T-helper 2 cell (primary cell): ENCODE measurements at regions not wholly inside any gene's neighbourhood (a gene's known extent, or its start where the extent isn't known, plus 50 kb on each side); places are given as distances from the start of the nearest gene placed in this dataset.
"Not testable (repeated sequence)": the region's sequence is repeated elsewhere in the genome, so short reads cannot be mapped to it uniquely, and the experiment has no call there.

Experiments used
- DNase-seq, 5 experiments: peaks; one replicate each; pipeline versions ENCODE4 v3.0.0 to v3.0.0-alpha.2; 2012 to 2022

GRCh38 chr10:7108141-7108540, 302.7 kb downstream of the SFMBT2 start:
- DNase-seq, result no peak

- DNase-seq, result no peak
Measured at GRCh38 chr10:7107285-7107684, 303.5 kb downstream of the SFMBT2 start.

- not testable (repeated sequence) for DNase-seq
Measured at GRCh38 chr10:7104379-7104778, 306.5 kb downstream of the SFMBT2 start.

- no peak for DNase-seq
Measured at GRCh38 chr10:7102557-7103349, 308.1 kb downstream of the SFMBT2 start.

GRCh38 chr10:7102084-7102483, 308.8 kb downstream of the SFMBT2 start:
- DNase-seq, result no peak

DNA sequence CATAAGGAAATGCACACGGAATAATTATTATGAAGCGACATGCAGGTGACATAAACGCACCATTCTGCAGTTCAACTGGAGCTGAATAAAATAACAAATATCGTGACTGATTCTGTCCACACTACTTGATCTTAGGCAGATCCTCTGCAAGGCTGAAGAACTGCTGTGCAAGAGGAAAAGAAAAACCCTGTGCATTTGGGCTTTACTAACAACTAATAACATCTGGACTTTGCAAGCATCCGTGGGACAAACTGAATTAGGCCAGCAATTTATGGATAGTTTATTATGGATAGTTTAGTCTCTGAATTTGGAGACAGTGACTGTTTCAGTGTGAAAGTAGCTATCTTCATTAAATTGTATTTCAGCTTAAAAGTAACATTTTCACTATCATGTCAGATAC, 309.4 kb downstream of the SFMBT2 start:
- DNase-seq, result no peak

DNA sequence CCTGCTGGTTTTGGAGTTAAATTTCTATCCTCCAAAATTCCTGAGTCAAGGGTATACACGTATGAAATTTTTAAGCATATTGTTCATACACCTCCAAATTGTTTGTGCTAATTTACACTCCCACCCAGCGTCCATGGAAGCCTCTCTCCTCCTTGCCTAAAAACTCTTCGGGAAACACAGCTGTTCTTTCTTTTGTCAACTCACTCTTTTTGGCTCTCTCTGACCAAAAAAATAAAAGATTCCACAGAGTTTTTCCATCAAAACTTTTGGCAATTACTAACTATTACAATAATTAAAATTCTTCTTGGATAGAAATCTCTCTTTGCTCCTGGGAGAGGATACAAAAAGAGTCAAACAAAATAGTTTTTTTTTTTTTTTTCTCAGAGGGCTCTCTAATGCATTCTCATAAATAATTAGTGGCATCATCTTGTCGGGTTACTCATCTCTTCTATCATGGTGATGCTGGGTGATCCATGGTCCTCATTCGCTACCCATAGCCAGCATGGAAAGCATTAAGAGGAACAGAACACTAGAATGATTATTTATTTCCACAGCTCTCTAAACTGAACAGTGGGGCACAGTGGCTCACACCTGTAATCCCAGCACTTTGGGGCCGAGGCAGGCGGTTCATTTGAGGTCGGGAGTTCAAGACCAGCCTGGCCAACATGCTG, 310.7 kb downstream of the SFMBT2 start:
- no peak for DNase-seq

GRCh38 chr10:7098160-7098762, 312.6 kb downstream of the SFMBT2 start:
- DNase-seq, result no peak

DNA sequence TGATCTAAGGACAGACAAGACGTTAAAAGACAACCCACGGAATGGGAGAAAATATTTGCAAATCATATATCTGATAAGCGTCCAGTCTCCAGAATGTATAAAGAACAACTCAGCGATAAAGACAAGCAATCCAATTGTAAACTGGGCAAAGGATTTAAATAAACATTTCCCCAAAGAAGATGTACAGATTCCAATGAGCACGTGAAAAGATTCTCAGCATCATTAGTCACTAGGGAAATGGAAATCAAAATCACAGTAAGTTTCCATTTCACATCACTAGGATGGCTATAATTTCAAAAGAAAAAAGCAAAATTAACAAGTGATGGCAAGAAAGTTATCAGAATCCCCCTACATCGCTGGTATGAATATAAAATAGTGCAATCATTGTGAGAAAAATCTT, 316.1 kb downstream of the SFMBT2 start:
- no peak for DNase-seq

GRCh38 chr10:7093368-7093767, 317.5 kb downstream of the SFMBT2 start:
- DNase-seq, result peak in 1 of 5 experiments; percentile 25

GRCh38 chr10:7092603-7093002, 318.2 kb downstream of the SFMBT2 start:
- DNase-seq, result no peak

DNA sequence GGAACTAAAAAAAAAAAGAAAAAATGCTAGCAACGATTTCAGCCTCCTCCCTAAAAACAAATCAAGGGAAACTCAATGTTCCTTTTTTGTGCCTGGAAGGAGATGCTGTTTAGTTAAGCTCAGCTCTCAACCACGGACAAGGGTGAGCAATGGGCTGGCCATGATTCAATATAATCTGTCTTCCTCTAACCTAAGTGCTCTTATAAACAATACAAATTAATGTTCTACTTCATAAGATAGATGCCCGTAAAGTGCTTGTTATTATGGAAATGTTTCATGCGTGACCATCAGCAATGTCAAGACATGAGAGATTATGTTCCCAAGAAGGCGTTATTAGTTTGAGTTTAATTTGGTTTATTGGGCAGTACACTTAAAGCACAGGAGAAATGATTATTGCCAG, 320.3 kb downstream of the SFMBT2 start:
- no peak for DNase-seq

DNA sequence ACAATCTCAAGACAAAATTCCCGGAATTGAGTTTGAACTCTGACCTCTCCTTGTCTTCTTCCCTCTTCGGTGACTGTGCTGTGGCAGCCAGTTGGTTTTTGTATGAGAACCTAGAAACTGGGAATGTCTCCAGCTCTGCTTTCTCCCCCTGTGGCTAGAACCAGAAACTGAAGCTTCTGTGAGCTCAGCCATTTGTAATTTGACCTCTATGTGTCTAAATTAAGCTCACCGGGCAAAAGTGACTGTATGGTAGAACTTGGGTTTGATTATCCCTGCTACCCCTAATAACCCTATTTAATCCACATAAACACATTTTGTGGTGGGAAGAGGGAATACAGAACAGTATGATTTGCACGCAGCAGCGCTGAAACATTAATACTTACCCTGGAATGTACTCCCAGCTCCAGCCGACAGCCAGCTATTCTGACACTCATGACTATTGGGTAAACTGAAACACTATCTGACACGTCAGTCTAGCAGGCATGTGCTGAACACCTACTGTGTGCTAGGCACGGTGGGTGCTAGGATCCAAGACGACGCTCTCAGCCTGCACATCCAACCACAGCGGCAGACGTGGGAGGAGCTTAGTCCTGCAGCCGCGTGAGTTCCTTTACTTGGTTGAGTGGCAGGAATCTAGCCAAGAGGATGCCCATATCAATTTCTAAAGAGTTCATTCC, 324.8 kb downstream of the SFMBT2 start:
- no peak for DNase-seq

DNA sequence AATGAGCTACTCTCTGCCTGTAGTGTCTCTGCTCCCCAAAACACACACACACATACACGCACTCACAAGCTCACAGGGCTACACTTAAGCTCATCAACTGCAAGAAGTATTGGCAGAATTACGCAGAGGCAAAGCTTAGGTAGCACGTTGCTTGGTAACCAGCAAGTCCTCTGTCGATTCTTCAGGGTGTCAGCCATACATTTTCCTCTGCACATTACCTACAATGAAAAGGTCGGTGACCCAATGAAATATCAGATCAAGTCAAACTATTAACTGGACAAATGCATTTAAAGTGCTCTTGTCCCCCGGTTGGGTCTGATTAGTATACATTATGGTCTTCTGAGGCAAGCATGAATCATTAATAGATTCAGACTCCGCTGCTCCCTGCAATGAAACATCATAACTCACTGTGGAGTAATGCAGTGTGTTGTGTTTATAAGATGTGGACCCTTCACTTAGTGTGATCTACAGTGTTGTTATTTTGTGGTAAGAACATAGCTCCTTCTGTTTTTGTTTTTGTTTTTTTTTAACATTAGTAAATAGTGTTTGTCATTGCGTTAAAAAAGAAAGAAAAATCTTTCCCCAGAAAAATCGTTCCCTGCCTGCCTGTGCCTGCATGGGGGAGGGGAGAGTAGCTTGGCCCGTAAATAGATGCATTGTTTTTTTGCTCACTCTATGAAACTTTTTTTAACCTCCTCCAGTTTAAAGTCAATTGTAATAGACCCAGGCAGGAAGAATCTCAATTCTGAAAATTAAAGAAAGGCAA, 325.5 kb downstream of the SFMBT2 start:
- no peak for DNase-seq

DNA sequence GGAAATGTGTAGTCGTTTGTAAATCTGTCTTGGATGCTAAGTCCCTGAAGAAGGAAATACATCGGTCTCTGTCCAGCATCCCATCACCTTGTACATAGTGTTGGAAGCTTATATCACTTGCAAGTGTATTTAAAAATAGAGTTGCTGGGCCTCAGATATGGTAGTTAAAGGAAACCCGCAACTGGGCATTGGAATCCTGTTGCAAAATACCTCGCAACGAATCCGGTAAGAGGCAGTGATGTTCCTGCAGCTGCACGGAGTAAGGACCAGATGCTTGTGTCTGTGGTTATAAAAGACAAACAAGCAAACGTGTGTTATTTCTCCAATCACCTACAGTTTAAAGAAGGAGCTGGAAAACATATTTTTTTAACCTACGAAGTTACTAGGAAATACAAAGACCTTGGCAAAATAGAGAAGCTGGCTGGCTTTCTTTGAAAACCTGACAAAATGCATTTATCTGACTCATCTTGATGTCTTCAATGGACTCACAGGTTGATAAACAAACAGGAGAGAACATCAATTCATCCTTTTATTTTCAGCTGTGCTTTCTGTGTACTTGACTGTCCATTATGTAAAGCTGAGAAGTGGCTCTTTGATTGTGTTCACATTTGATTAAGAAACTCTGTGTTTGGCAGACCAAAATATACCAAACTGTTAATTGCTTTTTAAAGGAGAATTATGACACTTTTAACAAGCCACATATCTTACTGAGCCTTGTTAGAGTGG, 326.4 kb downstream of the SFMBT2 start:
- no peak for DNase-seq

- no peak for DNase-seq
Measured at GRCh38 chr10:7082967-7083366, 327.9 kb downstream of the SFMBT2 start.

- DNase-seq, result no peak
Measured at GRCh38 chr10:7077880-7078279, 333.0 kb downstream of the SFMBT2 start.

- DNase-seq, result no peak
Measured at GRCh38 chr10:7075851-7076250, 335.0 kb downstream of the SFMBT2 start.

GRCh38 chr10:7075110-7075509, 335.7 kb downstream of the SFMBT2 start:
- no peak for DNase-seq

DNA sequence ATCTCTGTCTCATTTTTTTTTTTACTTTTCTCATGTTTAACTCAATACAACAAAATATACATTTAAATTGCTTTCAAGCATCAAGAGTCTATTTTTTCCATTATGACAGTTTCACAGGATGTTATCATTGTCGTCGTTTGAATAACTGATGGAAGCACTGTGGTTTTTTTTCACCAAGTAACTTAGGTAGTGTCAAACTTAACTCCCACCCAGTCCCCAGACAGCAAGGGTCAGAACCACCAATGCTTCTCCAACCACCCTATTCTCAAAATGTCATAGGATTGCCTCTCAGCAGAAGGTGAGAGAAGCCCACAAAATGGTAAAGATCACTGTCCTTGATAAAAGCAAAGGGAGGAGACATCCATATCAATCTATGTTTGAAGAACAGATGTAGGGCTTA, 339.4 kb downstream of the SFMBT2 start:
- peak in 1 of 5 experiments; percentile 55 for DNase-seq

DNA sequence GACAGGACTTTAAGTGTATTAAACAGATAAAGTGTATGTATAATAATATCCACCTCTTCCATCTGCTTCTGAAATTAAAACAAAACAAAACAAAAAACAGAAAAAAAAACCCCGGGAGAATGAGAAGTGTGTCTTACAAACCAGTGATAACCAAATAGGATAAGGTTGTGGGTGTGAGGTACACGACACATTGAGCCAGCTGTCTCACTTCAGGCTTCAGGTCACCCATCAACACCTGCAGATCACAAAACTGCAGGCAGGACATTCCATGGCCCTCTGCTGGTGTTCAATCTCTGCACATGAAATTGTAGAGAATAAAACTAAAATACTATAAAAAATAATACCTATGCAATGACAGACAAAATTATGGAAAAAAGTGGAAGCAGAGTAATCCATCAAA, 339.9 kb downstream of the SFMBT2 start:
- peak in 1 of 5 experiments; percentile 43 for DNase-seq

- DNase-seq, result no peak
Measured at GRCh38 chr10:7069706-7070105, 341.1 kb downstream of the SFMBT2 start.
